Retinal pigment epithelial cell (primary cell): ENCODE measurements at regions not wholly inside any gene's neighbourhood (a gene's known extent, or its start where the extent isn't known, plus 50 kb on each side); places are given as distances from the start of the nearest gene placed in this dataset.

ENCODE experiments used
- DNase-seq: peaks from one replicate; pipeline ENCODE4 v3.0.0-alpha.2; 2010; ENCODE audit warnings: low read depth
- H3K4me3 ChIP-seq: 2 replicates; pipeline ENCODE4 v1.5.1; 2011; ENCODE audit warnings: mild to moderate bottlenecking, low read length, control low read depth, moderate library complexity
- CTCF ChIP-seq: conservative IDR thresholded peaks from 2 replicates; pipeline ENCODE4 v1.5.1; 2011; ENCODE audit warnings: low read depth, low read length, control low read depth, inconsistent platforms

- no peak for DNase-seq
- no peak overlapping the region for H3K4me3 ChIP-seq
- TF ChIP-seq CTCF, result no peak
These were observed 356.3 kb downstream of the ZEB2 start for GRCh38 chr2:144163592-144163991.

GRCh38 chr2:144162652-144163051 lies 357.3 kb downstream of the ZEB2 start:
- no peak for DNase-seq
- H3K4me3 ChIP-seq, result no peak overlapping the region
- TF ChIP-seq CTCF, result peak; percentile 50

GRCh38 chr2:144161061-144161460 lies 358.9 kb downstream of the ZEB2 start:
- no peak overlapping the region for H3K4me3 ChIP-seq
- no peak for TF ChIP-seq CTCF
- DNase-seq, result no peak

GRCh38 chr2:144159240-144159639 lies 360.7 kb downstream of the ZEB2 start:
- no peak for DNase-seq
- H3K4me3 ChIP-seq, result no peak overlapping the region
- TF ChIP-seq CTCF, result no peak

GRCh38 chr2:144158096-144158495 lies 361.8 kb downstream of the ZEB2 start:
- no peak for DNase-seq
- no peak overlapping the region for H3K4me3 ChIP-seq
- TF ChIP-seq CTCF, result no peak

- H3K4me3 ChIP-seq, result no peak overlapping the region
- TF ChIP-seq CTCF, result no peak
- no peak for DNase-seq
These were observed 362.9 kb downstream of the ZEB2 start for GRCh38 chr2:144156736-144157640.

- H3K4me3 ChIP-seq, result no peak overlapping the region
- TF ChIP-seq CTCF, result no peak
- no peak for DNase-seq
These were observed 365.7 kb downstream of the ZEB2 start for GRCh38 chr2:144154205-144154604.
